Ishikawa (cell line): ENCODE measurements at regions not wholly inside any gene's neighbourhood (a gene's known extent, or its start where the extent isn't known, plus 50 kb on each side); places are given as distances from the start of the nearest gene placed in this dataset.

Source experiments
- CEBPB ChIP-seq: IDR thresholded peaks from 2 replicates; pipeline ENCODE4 v1.6.1; 2012
- CREB1 ChIP-seq: IDR thresholded peaks from 2 replicates; pipeline ENCODE4 v1.6.1; 2012; ENCODE audit warnings: low read depth
- EGR1 ChIP-seq: IDR thresholded peaks from 2 replicates; pipeline ENCODE4 v1.6.1; 2012
- EP300 ChIP-seq: IDR thresholded peaks from 2 replicates; pipeline ENCODE4 v1.6.1; 2012; ENCODE audit warnings: borderline replicate concordance
- MAX ChIP-seq: IDR thresholded peaks from 2 replicates; pipeline ENCODE4 v1.6.1; 2012
- NFIC ChIP-seq: IDR thresholded peaks from 2 replicates; pipeline ENCODE4 v1.6.1; 2012
- RAD21 ChIP-seq: IDR thresholded peaks from 2 replicates; pipeline ENCODE4 v1.6.1; 2012; ENCODE audit warnings: low read depth
- REST ChIP-seq: IDR thresholded peaks from 2 replicates; pipeline ENCODE4 v1.6.1; 2012; ENCODE audit warnings: low read depth, mild to moderate bottlenecking
- TAF1 ChIP-seq: IDR thresholded peaks from 2 replicates; pipeline ENCODE4 v1.6.1; 2012; ENCODE audit warnings: low read depth, mild to moderate bottlenecking
- TCF12 ChIP-seq: IDR thresholded peaks from 2 replicates; pipeline ENCODE4 v1.6.1; 2012; ENCODE audit warnings: low read depth
- TEAD4 ChIP-seq: IDR thresholded peaks from 2 replicates; pipeline ENCODE4 v1.6.1; 2012
- YY1 ChIP-seq: IDR thresholded peaks from 2 replicates; pipeline ENCODE4 v1.6.1; 2012; ENCODE audit warnings: low read depth
- ZBTB7A ChIP-seq: IDR thresholded peaks from 2 replicates; pipeline ENCODE4 v1.6.1; 2012; ENCODE audit warnings: low read depth

DNA sequence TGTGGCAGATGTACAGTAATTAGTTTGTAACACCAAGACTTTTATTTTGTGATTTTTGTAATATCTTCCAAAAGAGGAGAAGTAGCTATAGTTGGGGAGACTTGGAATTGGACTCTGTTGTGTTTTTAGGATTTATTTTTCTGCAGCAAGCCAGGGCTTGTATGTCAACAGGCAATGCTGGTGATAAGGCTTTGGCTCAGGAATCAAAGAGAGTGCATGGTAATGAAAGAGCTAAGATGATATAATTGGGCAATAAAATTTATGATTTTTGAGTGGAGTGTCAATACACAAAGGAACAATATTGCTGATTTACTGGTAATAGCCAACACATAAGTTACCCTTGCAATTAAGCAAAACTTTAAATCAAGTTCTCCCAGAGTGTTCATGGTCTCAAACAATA, 452.9 kb downstream of the TMEM135 start:
- TF ChIP-seq REST (no peak), TCF12 (no peak), TAF1 (no peak), NFIC (no peak), YY1 (no peak), CREB1 (no peak), MAX (no peak), ZBTB7A (no peak), EP300 (no peak), TEAD4 (no peak), EGR1 (no peak), RAD21 (no peak), CEBPB (no peak)
